Activated CD8-positive, alpha-beta T cell treated with anti-CD3 and anti-CD28 coated beads, Interleukin-2, amount 10 ng/mL, durations not matched to agents 7 days and 5 days (primary cell): ENCODE measurements at regions not wholly inside any gene's neighbourhood (a gene's known extent, or its start where the extent isn't known, plus 50 kb on each side); places are given as distances from the start of the nearest gene placed in this dataset.
"Not testable (repeated sequence)": the region's sequence is repeated elsewhere in the genome, so short reads cannot be mapped to it uniquely, and the experiment has no call there.

Experiments
- ATAC-seq: fragments of 150-1000 bp; cut with Tn5 transposase; one replicate; pipeline ENCODE4 v1.10.0; 2021; ENCODE audit warnings: moderate library complexity
- CTCF ChIA-PET: fragments of 350-600 bp; sonication (Branson Sonifier 250); formaldehyde crosslinking; loops from one replicate; lab custom pipeline; 2021; ENCODE audit warnings: antibody characterized with exemption; lab: Charles Lee
- POLR2A ChIA-PET: fragments of 350-600 bp; sonication (Branson Sonifier 250); formaldehyde crosslinking; loops from one replicate; lab custom pipeline; 2021; ENCODE audit warnings: antibody characterized with exemption; lab: Charles Lee
- DNase-seq: peaks from one replicate; pipeline ENCODE4 v3.0.0-alpha.2; 2020
- H3K27ac Mint-ChIP-seq: one replicate; pipeline ENCODE4 v1.8.0; 2021; ENCODE audit warnings: mild to moderate bottlenecking, mixed read lengths
- H3K27me3 Mint-ChIP-seq: one replicate; pipeline ENCODE4 v1.8.0; 2021; ENCODE audit warnings: low read depth, mixed read lengths
- H3K36me3 Mint-ChIP-seq: one replicate; pipeline ENCODE4 v1.8.0; 2021; ENCODE audit warnings: low read depth, mixed read lengths
- H3K4me1 Mint-ChIP-seq: one replicate; pipeline ENCODE4 v1.8.0; 2021; ENCODE audit warnings: low read depth, mixed read lengths
- H3K4me3 Mint-ChIP-seq: one replicate; pipeline ENCODE4 v1.8.0; 2021; ENCODE audit warnings: mild to moderate bottlenecking, mixed read lengths
- H3K9me3 Mint-ChIP-seq: one replicate; pipeline ENCODE4 v1.8.0; 2022; ENCODE audit warnings: mixed read lengths; ENCODE audit not compliant: insufficient read depth

GRCh38 chr16:33713710-33714538 is 254.5 kb downstream of the TP53TG3F start:
- DNase-seq, ATAC-seq, CTCF ChIA-PET, H3K9me3 Mint-ChIP-seq, H3K4me1 Mint-ChIP-seq, H3K27ac Mint-ChIP-seq, H3K27me3 Mint-ChIP-seq, POLR2A ChIA-PET, H3K4me3 Mint-ChIP-seq, H3K36me3 Mint-ChIP-seq: not testable (repeated sequence)

GRCh38 chr16:33731167-33731566 is 271.8 kb downstream of the TP53TG3F start:
- H3K27ac Mint-ChIP-seq, DNase-seq, H3K27me3 Mint-ChIP-seq, POLR2A ChIA-PET, CTCF ChIA-PET, H3K4me1 Mint-ChIP-seq, H3K36me3 Mint-ChIP-seq, H3K9me3 Mint-ChIP-seq, H3K4me3 Mint-ChIP-seq, ATAC-seq: not testable (repeated sequence)

GRCh38 chr16:33734650-33735049 is 275.2 kb downstream of the TP53TG3F start:
- H3K9me3 Mint-ChIP-seq, POLR2A ChIA-PET, DNase-seq, H3K4me3 Mint-ChIP-seq, H3K27me3 Mint-ChIP-seq, H3K27ac Mint-ChIP-seq, CTCF ChIA-PET, ATAC-seq, H3K36me3 Mint-ChIP-seq, H3K4me1 Mint-ChIP-seq: not testable (repeated sequence)

GRCh38 chr16:33766869-33767765 is 307.7 kb downstream of the TP53TG3F start:
- ATAC-seq, DNase-seq, H3K9me3 Mint-ChIP-seq, H3K27me3 Mint-ChIP-seq, H3K4me3 Mint-ChIP-seq, CTCF ChIA-PET, H3K36me3 Mint-ChIP-seq, H3K4me1 Mint-ChIP-seq, POLR2A ChIA-PET, H3K27ac Mint-ChIP-seq: not testable (repeated sequence)

- ATAC-seq, H3K9me3 Mint-ChIP-seq, H3K4me3 Mint-ChIP-seq, H3K27me3 Mint-ChIP-seq, POLR2A ChIA-PET, H3K36me3 Mint-ChIP-seq, CTCF ChIA-PET, H3K4me1 Mint-ChIP-seq, H3K27ac Mint-ChIP-seq, DNase-seq: not testable (repeated sequence)
These were observed 309.3 kb downstream of the TP53TG3F start for GRCh38 chr16:33768710-33769109.

- H3K4me1 Mint-ChIP-seq, H3K4me3 Mint-ChIP-seq, POLR2A ChIA-PET, H3K9me3 Mint-ChIP-seq, DNase-seq, H3K36me3 Mint-ChIP-seq, H3K27ac Mint-ChIP-seq, H3K27me3 Mint-ChIP-seq, CTCF ChIA-PET, ATAC-seq: not testable (repeated sequence)
These were observed 309.9 kb downstream of the TP53TG3F start for GRCh38 chr16:33769180-33769846.

- CTCF ChIA-PET, H3K27ac Mint-ChIP-seq, H3K4me1 Mint-ChIP-seq, H3K27me3 Mint-ChIP-seq, DNase-seq, ATAC-seq, H3K36me3 Mint-ChIP-seq, H3K9me3 Mint-ChIP-seq, POLR2A ChIA-PET, H3K4me3 Mint-ChIP-seq: not testable (repeated sequence)
These were observed 311.1 kb downstream of the TP53TG3F start for GRCh38 chr16:33770478-33770877.

- CTCF ChIA-PET, H3K36me3 Mint-ChIP-seq, POLR2A ChIA-PET, ATAC-seq, H3K27me3 Mint-ChIP-seq, H3K27ac Mint-ChIP-seq, H3K4me3 Mint-ChIP-seq, DNase-seq, H3K4me1 Mint-ChIP-seq, H3K9me3 Mint-ChIP-seq: not testable (repeated sequence)
These were observed 311.8 kb downstream of the TP53TG3F start for GRCh38 chr16:33771211-33771610.

GRCh38 chr16:33773966-33774365 is 314.6 kb downstream of the TP53TG3F start:
- H3K27me3 Mint-ChIP-seq, H3K9me3 Mint-ChIP-seq, H3K27ac Mint-ChIP-seq, H3K36me3 Mint-ChIP-seq, DNase-seq, H3K4me3 Mint-ChIP-seq, POLR2A ChIA-PET, ATAC-seq, CTCF ChIA-PET, H3K4me1 Mint-ChIP-seq: not testable (repeated sequence)

GRCh38 chr16:33774724-33775123 is 315.3 kb downstream of the TP53TG3F start:
- H3K27ac Mint-ChIP-seq, H3K36me3 Mint-ChIP-seq, H3K4me1 Mint-ChIP-seq, H3K27me3 Mint-ChIP-seq, DNase-seq, H3K4me3 Mint-ChIP-seq, CTCF ChIA-PET, H3K9me3 Mint-ChIP-seq, POLR2A ChIA-PET, ATAC-seq: not testable (repeated sequence)

GRCh38 chr16:33816328-33816944 is 357.0 kb downstream of the TP53TG3F start:
- H3K9me3 Mint-ChIP-seq, H3K36me3 Mint-ChIP-seq, H3K27ac Mint-ChIP-seq, H3K27me3 Mint-ChIP-seq, DNase-seq, H3K4me1 Mint-ChIP-seq, POLR2A ChIA-PET, ATAC-seq, H3K4me3 Mint-ChIP-seq: not testable (repeated sequence)
- CTCF ChIA-PET = interaction anchor here (1.3 kb wide), 1 partner anchor 11 kb away, joined by 3 read pairs; no protein-coding TSS in a partner anchor
